IMR-90 (cell line): ENCODE measurements at regions not wholly inside any gene's neighbourhood (a gene's known extent, or its start where the extent isn't known, plus 50 kb on each side); places are given as distances from the start of the nearest gene placed in this dataset.

Experiments
- CTCF ChIP-seq: conservative IDR thresholded peaks from 2 replicates; pipeline ENCODE4 v1.5.1; 2012; ENCODE audit warnings: mild to moderate bottlenecking, low read depth, low read length, improper control_type of control experiment
- NFE2L2 ChIP-seq: fragments of 150-350 bp; IDR thresholded peaks from 2 replicates; pipeline ENCODE4 v1.6.1; 2016; ENCODE audit warnings: low read depth, mild to moderate bottlenecking, low read length

DNA sequence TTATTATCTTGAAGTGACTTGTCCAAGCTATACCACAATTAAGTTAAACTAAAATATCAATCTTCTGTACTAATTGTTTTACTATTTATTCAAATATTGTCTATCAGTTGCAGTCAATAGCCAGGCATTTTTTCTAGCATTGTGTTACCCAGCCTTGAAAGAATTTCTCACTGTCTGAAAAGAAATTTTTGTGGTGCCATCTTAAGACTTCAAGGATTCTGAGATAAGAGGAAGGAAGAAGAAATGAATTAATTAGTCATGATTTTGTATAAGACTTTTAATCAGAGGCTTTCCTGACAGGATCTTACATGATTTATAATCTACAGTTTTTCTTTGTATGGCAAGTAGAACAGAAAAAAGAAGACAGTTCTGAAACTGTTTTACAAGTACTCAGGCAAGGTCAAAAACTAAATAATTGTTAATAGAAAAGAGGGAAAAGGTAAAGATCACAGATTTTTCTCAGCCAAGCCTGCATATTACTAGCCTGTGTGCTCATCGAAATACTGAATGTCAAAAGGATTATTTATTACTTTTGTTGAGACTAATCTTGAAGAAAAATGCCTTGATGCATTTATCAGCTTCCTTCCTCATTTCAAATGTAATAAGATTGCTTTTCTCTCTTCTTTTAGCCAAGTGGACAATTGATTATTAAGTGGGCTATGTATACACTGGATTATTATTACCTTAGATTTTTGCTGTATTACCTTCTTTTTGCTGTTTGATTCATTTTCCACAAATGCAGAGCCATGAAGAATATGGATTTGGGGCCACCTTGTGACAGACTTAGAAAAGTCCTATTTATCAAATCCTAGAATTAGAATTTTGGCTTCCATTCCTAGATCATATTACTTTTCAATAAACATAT lies 53.8 kb downstream of the CXCL1 start:
- TF ChIP-seq NFE2L2 (no peak), CTCF (peak; percentile 61)
